HS-5 (cell line): ENCODE measurements at regions not wholly inside any gene's neighbourhood (a gene's known extent, or its start where the extent isn't known, plus 50 kb on each side); places are given as distances from the start of the nearest gene placed in this dataset.
"Not testable (repeated sequence)": the region's sequence is repeated elsewhere in the genome, so short reads cannot be mapped to it uniquely, and the experiment has no call there.

Source experiments
- DNase-seq: peaks from one replicate; pipeline ENCODE4 v3.0.0-alpha.2; 2012; ENCODE audit warnings: low read depth

- DNase-seq = no peak
Observed at GRCh38 chr2:21194147-21194546, 70.4 kb downstream of the TDRD15 start.

DNA sequence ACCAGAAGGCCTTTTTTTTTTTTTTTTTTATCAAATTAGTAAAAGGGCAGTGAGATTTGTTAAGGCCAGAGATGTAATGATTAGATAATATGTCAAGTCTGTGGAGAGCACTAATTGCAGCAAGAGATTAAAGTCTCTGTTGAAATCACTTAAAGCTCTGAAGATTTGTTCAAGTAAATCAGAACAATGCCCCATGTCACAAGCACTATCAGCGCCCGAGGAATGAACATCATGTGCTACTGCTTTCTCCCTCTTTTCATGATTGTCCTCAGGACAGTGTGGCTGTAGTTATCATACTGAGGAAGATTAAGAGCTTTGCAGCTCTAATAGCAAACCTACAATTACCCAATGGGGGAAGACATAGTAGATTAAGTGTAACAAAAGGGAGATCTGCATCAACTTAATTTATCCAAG is 71.1 kb downstream of the TDRD15 start:
- no peak for DNase-seq

GRCh38 chr2:21195326-21195725 is 71.6 kb downstream of the TDRD15 start:
- DNase-seq = no peak

GRCh38 chr2:21198637-21199036 is 74.9 kb downstream of the TDRD15 start:
- no peak for DNase-seq

- no peak for DNase-seq
Observed at GRCh38 chr2:21203976-21204375, 80.2 kb downstream of the TDRD15 start.

DNA sequence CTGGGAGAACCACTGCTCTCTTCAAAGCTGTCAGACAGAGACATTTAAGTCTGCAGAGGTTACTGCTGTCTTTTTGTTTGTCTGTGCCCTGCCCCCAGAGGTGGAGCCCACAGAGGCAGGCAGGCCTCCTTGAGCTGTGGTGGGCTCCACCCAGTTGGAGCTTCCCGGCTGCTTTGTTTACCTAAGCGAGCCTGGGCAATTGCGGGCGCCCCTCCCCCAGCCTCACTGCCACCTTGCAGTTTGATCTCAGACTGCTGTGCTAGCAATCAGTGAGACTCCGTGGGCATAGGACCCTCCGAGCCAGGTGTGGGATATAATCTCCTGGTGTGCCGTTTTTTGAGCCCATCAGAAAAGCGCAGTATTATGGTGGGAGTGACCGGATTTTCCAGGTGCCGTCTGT is 90.3 kb downstream of the TDRD15 start:
- DNase-seq = not testable (repeated sequence)

DNA sequence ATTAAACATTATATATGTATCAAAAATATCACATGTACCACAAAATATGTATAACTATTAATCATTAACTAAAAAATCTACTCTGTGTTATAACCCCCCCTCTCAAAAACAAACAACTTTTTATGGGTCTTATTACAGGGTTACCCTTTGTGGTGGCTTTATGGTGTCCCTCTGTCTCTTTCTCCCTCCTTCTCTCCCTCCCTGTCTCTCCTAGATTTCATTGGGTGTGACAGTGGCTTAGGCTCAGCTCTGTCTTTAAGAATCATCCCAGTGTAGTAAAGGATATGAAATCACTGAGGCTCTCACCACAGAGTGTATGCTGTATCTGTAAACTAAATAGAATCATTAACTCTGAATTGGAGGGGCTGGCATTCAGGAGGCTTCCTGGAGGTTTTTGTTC is 93.7 kb downstream of the TDRD15 start:
- DNase-seq = no peak

DNA sequence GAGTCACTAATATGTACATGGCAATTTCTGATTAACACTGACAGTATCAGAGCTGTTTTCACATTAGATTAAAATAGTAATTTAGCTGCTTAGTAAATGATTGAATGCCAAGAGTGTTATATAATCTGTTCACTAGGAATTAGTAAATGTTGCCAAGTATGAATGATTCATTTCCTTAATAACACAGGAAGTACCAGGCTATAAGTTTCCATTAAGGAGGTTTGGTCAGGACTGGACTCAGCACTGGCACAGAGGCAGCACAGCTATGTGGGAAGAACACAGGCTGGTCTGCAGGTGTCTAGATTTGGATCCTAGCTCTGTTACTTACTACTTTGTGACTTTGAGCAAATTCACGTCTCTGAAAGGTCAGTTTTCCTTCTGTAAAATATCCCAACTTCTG is 97.2 kb downstream of the TDRD15 start:
- no peak for DNase-seq

GRCh38 chr2:21223618-21224017 is 99.8 kb downstream of the TDRD15 start:
- DNase-seq = no peak

DNA sequence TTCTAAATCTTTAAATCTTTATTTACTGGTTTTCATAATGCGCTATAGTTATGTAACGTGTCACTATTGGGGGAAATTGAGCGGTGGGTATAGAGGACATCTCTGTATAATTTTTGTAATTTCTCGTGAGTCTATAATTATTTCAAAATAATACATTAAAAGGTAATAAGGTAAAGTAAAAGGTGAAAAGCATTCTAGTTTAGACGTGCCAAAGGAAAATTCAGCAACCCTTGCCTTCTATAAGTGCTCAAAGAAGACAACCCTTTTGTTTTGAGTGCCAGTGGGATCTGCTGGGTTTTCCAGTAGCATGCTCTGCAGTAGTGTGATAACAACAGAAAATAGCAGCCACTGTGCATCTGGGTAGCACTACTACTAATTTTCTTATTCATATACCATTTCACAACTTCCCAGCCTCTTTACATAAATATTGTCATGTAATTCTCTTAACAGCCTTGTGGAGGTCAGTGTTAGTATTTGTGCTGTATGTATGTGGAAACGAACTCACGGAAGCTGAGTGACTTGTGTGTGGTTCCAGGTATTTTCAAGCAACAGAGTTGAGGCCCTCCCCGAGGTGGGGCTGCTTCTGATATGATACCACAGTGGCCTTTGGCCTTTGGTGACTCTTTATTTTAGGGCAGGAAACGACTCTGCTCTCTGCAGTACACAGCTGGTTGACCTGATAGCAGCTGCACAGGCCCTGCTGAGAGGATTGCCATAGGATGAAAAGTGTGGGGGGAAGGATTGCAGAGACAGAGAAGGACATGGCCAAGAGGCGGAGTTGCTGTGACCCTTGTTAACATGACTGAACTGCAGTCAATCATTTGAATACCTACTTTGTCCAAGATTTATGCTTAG is 104.5 kb downstream of the TDRD15 start:
- DNase-seq = no peak

DNA sequence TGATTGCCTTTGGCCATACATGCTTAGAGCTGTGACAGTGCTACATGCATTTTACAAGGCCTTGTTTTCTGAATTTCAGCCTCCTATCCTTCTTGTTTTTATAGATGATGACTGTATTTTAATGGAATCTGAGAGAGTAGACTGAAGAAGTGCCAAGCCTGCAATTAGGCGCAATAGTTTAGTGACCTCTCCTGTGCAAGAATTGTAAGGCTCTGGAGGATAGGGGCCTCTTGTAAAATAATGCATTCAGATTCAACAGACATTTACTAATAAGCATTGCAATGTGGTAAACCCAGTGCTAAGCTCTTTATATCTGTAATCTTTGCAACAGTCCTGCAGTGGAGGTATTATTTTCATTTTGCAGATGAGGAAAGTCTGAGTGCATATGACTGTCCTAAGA is 105.5 kb downstream of the TDRD15 start:
- no peak for DNase-seq

DNA sequence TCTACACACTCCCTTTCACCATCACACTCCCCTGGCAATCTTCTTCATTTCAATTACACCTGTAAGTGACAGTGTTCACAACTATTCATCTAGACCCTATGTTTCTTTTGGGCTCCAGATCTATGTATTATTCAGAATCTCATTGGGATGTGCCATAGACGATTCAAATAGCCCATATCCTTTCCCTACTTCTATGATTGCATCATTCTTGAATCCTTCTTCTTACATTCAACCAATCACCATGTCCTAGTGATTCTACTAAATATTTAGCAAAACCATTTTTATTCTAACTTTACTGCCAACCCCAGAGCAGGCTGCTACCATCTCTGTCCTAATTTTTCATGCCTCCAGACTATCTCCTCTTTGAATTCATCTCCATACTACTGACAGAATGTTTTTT is 106.4 kb downstream of the TDRD15 start:
- no peak for DNase-seq

DNA sequence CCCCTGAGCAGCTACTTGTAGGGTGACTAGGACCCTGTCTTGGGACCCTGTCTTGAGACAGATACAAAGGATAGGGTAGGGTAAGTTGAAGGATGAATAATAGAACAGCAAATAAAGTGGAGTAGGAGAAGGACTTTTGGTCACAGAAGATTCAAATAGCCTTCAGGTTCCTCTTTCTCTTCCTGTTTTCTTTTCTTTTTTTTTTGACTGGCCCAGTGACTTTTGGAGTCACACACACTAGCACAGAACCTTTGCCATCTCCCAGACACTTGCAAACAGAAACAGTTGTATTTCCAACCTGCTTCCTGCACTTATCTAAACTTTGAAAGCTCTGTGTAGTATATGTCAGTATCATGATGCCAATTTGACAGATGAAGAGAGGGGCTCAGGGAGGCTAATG is 108.2 kb downstream of the TDRD15 start:
- DNase-seq = no peak

DNA sequence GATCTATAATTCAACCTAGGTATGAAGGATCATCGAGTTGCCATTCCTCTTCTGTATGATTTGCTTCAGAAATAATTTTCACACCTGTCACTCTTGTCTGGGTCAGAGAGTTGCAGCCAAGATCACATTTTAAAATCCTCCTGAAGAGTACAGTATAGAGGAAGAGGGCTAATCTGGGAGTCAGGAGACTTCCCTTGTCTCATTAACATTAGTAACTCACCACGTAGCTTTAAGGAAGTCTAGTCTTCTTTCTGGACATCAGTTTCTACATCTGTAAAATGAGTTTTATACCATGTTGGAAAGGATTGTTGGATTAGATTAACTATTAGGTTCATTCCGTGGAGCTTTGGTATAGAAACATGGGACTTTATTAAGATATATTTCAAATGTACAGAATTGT is 109.4 kb downstream of the TDRD15 start:
- no peak for DNase-seq

GRCh38 chr2:21234001-21234400 is 110.2 kb downstream of the TDRD15 start:
- DNase-seq = no peak

GRCh38 chr2:21234464-21235120 is 110.8 kb downstream of the TDRD15 start:
- no peak for DNase-seq

DNA sequence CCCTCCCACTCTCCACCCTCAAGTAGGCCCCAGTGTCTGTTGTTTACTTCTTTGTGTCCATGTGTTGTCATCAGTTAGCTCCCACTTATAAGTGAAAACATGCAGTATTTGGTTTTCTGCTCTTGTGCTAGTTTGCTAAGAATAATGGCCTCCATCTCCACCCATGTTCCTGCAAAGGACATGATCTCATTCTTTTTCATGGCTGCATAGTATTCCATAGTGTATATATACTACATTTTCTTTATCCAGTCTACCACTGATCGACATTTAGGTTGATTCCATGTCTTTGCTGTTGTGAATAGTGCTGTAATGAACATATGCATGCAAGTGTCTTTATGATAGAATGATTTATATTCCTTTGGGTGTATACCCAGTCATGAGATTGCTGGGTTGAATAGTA is 116.0 kb downstream of the TDRD15 start:
- DNase-seq = not testable (repeated sequence)

DNA sequence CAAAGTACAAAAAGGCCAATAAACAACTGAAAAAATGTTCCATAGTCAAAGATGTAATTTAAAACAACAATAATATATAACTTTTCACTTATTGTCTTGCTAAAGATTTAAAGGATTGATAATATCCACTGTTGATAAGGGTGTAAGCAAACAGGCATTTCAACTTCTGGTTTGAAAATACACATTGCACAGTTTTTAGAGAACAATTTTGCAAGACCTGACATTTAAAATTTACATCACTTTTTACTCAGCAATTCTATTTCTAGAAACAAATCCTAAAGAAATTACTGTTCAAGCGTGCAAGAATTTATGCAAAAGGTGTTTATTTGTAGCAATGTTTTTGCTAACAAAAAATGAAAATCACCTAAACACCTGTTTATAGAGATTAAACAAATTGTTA is 120.4 kb downstream of the TDRD15 start:
- DNase-seq = no peak

DNA sequence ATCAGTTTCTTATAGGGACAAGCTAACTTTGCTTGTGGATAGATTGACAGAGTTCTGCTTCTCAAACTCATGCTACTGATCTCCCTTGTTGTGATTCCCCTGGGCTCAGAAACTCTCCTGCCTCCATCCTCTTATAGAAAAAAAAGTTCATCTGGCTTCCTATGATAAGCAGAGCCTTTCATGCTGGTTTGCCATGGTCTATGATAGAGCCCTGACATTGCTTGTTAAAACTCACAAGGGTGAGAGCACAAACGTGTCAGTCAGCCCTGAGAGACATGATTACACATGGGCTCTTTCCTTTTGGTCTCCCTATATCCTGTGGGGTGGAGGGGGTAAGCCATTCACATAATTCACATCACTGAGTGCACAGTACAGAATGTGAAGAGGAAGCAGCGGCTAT is 121.8 kb downstream of the TDRD15 start:
- DNase-seq = no peak

DNA sequence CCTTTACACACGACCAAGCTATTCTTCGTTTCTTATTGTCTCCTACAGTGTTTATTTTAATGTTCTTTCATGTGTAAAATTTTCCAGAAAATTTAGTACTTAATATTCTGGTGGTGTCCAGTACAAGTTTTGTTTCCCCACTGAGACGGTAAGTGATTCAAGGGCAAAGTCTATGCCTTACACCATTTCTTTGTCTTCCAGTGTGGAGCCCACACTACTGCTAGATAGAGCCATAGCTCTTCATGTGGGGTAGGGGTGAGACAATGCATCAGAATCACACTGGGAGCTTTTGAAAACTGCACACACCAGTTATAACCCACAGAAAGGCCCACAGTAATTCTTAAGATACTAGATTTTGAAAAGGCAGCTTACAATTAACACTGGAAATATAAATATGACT is 125.6 kb downstream of the TDRD15 start:
- DNase-seq = no peak

GRCh38 chr2:21250673-21251072 is 126.9 kb downstream of the TDRD15 start:
- DNase-seq = no peak

GRCh38 chr2:21251216-21251980 is 127.6 kb downstream of the TDRD15 start:
- DNase-seq = no peak
